Smooth muscle cell (in vitro differentiated cells): ENCODE measurements at regions not wholly inside any gene's neighbourhood (a gene's known extent, or its start where the extent isn't known, plus 50 kb on each side); places are given as distances from the start of the nearest gene placed in this dataset.
A peak's percentile ranks its signal among the peaks of the same experiment; 100 is the strongest.

ENCODE experiments used
- DNase-seq: peaks from one replicate; lab custom pipeline; 2025; ENCODE audit not compliant: unreplicated experiment; lab: John Stamatoyannopoulos, UW
- H2AFZ ChIP-seq: fragments of 200-600 bp; sonication (generic); 2 replicates; pipeline ENCODE4 v1.6.0; 2016; ENCODE audit warnings: antibody characterized with exemption, low read depth, mild to moderate bottlenecking
- H3F3A ChIP-seq: fragments of 200-600 bp; sonication (generic); 2 replicates; pipeline ENCODE4 v1.6.0; 2017; ENCODE audit warnings: antibody characterized with exemption, low read depth
- H3K27ac ChIP-seq: fragments of 200-600 bp; sonication (generic); 2 replicates; pipeline ENCODE4 v1.5.1; 2016; ENCODE audit warnings: low read depth, mild to moderate bottlenecking
- H3K27me3 ChIP-seq: fragments of 200-600 bp; sonication (generic); 2 replicates; pipeline ENCODE4 v1.6.1; 2016; ENCODE audit warnings: low read depth, mild to moderate bottlenecking
- H3K36me3 ChIP-seq: fragments of 200-600 bp; sonication (generic); 2 replicates; pipeline ENCODE4 v1.5.1; 2016; ENCODE audit warnings: low read depth
- H3K4me1 ChIP-seq: fragments of 200-600 bp; sonication (generic); 2 replicates; pipeline ENCODE4 v1.5.1; 2016; ENCODE audit warnings: low read depth
- H3K4me2 ChIP-seq: fragments of 200-600 bp; sonication (generic); 2 replicates; pipeline ENCODE4 v1.6.0; 2016; ENCODE audit warnings: mild to moderate bottlenecking
- H3K4me3 ChIP-seq: fragments of 200-600 bp; sonication (generic); 2 replicates; pipeline ENCODE4 v1.5.1; 2016; ENCODE audit warnings: mild to moderate bottlenecking
- H3K79me2 ChIP-seq: fragments of 200-600 bp; sonication (generic); 2 replicates; pipeline ENCODE4 v1.6.0; 2016; ENCODE audit warnings: low read depth, mild to moderate bottlenecking
- H3K9ac ChIP-seq: fragments of 200-600 bp; sonication (generic); 2 replicates; pipeline ENCODE4 v1.6.0; 2016; ENCODE audit warnings: low read depth
- H3K9me3 ChIP-seq: fragments of 200-600 bp; sonication (generic); replicated peaks from 2 replicates; pipeline ENCODE4 v1.5.1; 2016; ENCODE audit warnings: low read depth
- H4K20me1 ChIP-seq: fragments of 200-600 bp; sonication (generic); 2 replicates; pipeline ENCODE4 v1.6.0; 2016; ENCODE audit warnings: low read depth
- WGBS: methylation state at CpG from one replicate; pipeline ENCODE4 v1.1.7; 2016; ENCODE audit warnings: low lambda C conversion rate; 5-methylcytosine and 5-hydroxymethylcytosine counted together
- TF ChIP-seq, protein P1 (sequence below): fragments of 200-600 bp; sonication (generic); IDR thresholded peaks from 2 replicates; pipeline ENCODE4 v1.5.1; 2017; ENCODE audit warnings: borderline replicate concordance, mild to moderate bottlenecking, antibody characterized with exemption; ENCODE audit not compliant: insufficient read depth, poor library complexity, severe bottlenecking

DNA sequence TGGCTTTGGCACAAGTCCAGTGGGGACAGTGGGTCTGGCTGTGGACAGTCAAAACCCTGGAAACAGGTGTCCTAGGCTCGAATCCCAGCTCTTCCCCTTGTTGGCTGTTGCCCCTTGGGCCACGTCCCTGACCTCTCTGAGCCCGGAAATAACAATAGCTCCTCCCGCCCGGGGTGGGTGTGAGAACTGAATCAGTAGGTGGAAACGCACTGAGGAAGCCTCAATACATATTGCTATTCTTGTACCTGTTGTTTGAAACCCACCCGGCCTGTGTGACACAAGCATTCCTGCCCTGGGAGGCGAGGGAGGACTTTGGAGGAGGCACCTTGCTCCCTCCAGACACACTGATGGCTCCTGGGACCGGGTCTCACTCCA lies 134.1 kb downstream of the OLFM1 start:
- TF ChIP-seq, protein P1, sequence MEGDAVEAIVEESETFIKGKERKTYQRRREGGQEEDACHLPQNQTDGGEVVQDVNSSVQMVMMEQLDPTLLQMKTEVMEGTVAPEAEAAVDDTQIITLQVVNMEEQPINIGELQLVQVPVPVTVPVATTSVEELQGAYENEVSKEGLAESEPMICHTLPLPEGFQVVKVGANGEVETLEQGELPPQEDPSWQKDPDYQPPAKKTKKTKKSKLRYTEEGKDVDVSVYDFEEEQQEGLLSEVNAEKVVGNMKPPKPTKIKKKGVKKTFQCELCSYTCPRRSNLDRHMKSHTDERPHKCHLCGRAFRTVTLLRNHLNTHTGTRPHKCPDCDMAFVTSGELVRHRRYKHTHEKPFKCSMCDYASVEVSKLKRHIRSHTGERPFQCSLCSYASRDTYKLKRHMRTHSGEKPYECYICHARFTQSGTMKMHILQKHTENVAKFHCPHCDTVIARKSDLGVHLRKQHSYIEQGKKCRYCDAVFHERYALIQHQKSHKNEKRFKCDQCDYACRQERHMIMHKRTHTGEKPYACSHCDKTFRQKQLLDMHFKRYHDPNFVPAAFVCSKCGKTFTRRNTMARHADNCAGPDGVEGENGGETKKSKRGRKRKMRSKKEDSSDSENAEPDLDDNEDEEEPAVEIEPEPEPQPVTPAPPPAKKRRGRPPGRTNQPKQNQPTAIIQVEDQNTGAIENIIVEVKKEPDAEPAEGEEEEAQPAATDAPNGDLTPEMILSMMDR = no peak
- Histone ChIP-seq H4K20me1 (no peaks in the 10 kb centered on the region), H2AFZ (no peak overlapping the region), H3K9me3 (no peaks in the 10 kb centered on the region), H3K36me3 (no peaks in the 10 kb centered on the region), H3K27me3 (peaks cover 14% of the 10 kb centered on the region), H3K27ac (no peak overlapping the region), H3K79me2 (no peaks in the 10 kb centered on the region), H3F3A (no peaks in the 10 kb centered on the region), H3K4me2 (no peak overlapping the region), H3K4me1 (peaks cover 7% of the 10 kb centered on the region), H3K4me3 (no peak overlapping the region), H3K9ac (no peak overlapping the region)
- DNase-seq = no peak
- 89% methylated on average over 9 of the region's 9 CpGs for WGBS

DNA sequence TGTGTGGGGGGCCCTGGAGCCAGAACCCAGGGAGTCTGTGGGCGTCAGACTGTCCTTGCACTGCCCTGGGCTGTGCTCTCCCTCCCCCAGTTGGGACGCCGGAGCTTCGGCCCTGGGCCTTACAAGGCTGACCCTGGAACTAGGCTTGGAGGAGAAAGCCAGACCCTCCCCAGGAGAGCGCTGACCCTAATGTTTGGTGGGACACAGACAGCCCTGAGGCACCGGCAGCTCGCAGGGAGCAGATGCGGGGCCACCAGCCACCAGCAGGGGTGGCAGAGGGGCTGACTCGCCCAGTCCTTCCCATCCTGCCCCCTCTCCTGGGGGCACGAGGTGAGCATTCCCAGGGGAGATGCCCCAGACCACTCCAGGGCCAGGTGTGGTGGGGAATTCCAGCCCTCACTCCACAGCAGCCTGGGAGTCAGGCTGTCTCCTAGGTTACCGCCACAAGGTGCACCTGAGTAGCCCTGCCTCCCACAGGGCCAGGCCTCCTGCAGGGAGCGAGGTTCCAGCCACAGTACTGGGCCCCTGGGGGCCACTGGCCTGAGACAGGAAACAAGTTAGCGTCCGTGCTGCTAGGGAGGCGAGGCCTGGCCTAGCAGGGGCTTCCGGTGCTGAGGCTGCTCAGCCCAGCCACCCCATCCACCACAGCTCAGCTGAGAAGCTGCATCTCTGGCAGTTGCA lies 134.6 kb downstream of the OLFM1 start:
- Histone ChIP-seq H4K20me1 (no peaks in the 10 kb centered on the region), H3K4me1 (peaks cover 7% of the 10 kb centered on the region), H3K9me3 (no peaks in the 10 kb centered on the region), H3F3A (no peaks in the 10 kb centered on the region), H2AFZ (no peak overlapping the region), H3K4me3 (no peak overlapping the region), H3K36me3 (no peaks in the 10 kb centered on the region), H3K27me3 (peaks cover 11% of the 10 kb centered on the region), H3K9ac (no peak overlapping the region), H3K4me2 (no peak overlapping the region), H3K27ac (no peak overlapping the region), H3K79me2 (no peaks in the 10 kb centered on the region)
- TF ChIP-seq, protein P1 = peak; percentile 7
- DNase-seq = no peak
- WGBS = 71% methylated on average over 16 of the region's 16 CpGs

DNA sequence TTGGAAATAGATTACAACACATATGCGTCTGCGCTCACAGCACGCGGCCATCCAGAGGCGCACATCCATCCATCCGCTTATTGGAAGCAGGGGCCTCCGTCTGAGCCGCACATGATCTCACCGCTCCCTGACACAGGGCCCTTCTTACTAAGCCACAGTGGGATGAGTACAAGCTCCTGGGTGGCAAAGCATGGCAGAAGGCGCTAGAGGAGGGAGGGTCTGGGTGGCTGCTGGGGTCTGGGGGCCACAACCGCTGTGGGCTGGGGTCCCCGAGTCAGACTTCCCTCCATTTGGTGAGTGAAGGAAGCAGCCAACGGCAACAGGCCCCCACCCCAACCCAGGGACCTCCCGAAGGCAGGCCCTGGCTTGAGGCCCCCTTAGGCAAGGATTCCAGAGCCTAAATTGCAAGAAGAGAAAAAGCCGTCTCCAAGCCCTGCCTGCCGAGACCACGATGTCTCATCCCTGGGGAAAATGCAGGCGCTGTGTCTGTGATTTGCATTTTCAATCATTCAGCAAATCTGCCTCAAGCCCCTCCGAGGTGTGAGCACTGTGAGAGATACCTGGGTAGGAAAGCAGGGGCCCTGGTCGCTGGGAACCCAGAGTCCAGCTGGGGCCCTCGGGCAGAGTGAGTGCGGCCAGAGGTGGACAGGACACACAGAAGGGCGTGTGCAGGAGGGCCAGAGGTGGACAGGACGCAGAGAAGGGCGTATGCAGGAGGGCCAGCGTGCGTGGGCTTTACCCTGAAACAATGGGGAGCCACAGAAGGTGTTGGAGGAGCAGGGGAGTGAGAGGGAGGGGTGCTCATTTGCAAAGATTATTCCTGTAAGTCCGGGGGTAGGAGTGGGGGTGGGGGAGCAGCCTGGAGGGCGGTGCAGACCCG lies 135.7 kb downstream of the OLFM1 start:
- no peaks in the 10 kb centered on the region for H3F3A ChIP-seq
- 71% methylated on average over 27 of the region's 30 CpGs for WGBS
- H3K27ac ChIP-seq = no peak overlapping the region
- no peak overlapping the region for H3K4me2 ChIP-seq
- no peak overlapping the region for H3K9ac ChIP-seq
- no peak overlapping the region for H2AFZ ChIP-seq
- no peak overlapping the region for H3K4me3 ChIP-seq
- no peaks in the 10 kb centered on the region for H3K79me2 ChIP-seq
- no peaks in the 10 kb centered on the region for H4K20me1 ChIP-seq
- TF ChIP-seq, protein P1 = no peak
- peaks cover 4% of the 10 kb centered on the region for H3K27me3 ChIP-seq
- H3K4me1 ChIP-seq = peaks cover 7% of the 10 kb centered on the region
- H3K9me3 ChIP-seq = no peaks in the 10 kb centered on the region
- DNase-seq = no peak
- no peaks in the 10 kb centered on the region for H3K36me3 ChIP-seq

DNA sequence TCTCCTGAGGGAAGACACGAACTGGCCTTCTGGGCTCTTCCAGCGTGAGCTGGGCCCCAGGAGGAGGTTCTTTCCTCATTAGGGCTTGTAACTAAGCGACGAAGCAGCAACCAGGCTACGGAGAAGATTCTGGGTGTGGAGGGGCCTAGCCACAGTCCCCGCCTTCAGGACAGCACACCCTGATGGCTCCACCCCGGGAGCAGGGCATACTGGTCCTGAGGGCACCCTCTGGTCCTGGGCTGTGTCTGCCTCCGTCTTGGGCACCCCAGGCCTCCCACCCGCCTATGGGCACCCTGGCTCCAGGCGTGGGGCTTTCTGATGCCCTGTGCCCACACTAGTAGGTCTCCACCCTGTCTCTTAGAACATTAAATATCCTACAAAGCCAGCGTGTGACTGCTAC lies 136.4 kb downstream of the OLFM1 start:
- no peaks in the 10 kb centered on the region for H3F3A ChIP-seq
- no peak overlapping the region for H3K9ac ChIP-seq
- H3K9me3 ChIP-seq = no peaks in the 10 kb centered on the region
- no peak overlapping the region for H3K27ac ChIP-seq
- H3K79me2 ChIP-seq = no peaks in the 10 kb centered on the region
- WGBS = 85% methylated on average over 11 of the region's 11 CpGs
- H3K4me1 ChIP-seq = peaks cover 2% of the 10 kb centered on the region
- no peak overlapping the region for H3K4me3 ChIP-seq
- H3K36me3 ChIP-seq = no peaks in the 10 kb centered on the region
- H2AFZ ChIP-seq = no peak overlapping the region
- no peak for DNase-seq
- H4K20me1 ChIP-seq = no peaks in the 10 kb centered on the region
- H3K27me3 ChIP-seq = peaks cover 3% of the 10 kb centered on the region
- TF ChIP-seq, protein P1 = no peak
- no peak overlapping the region for H3K4me2 ChIP-seq
